KMS-11 (cell line): ENCODE measurements at regions not wholly inside any gene's neighbourhood (a gene's known extent, or its start where the extent isn't known, plus 50 kb on each side); places are given as distances from the start of the nearest gene placed in this dataset.

Experiments used
- H2AFZ ChIP-seq: fragments of 200-600 bp; sonication (generic); 2 replicates; pipeline ENCODE4 v1.6.1; 2016; ENCODE audit warnings: antibody characterized with exemption, mixed run types, low read depth
- H3K27ac ChIP-seq: fragments of 200-600 bp; sonication (generic); 2 replicates; pipeline ENCODE4 v1.6.1; 2016; ENCODE audit warnings: mild to moderate bottlenecking, mixed run types
- H3K27me3 ChIP-seq: fragments of 200-600 bp; sonication (generic); 2 replicates; pipeline ENCODE4 v1.6.1; 2017; ENCODE audit warnings: mild to moderate bottlenecking, low read depth, mixed run types, moderate library complexity; ENCODE audit not compliant: insufficient read depth
- H3K36me3 ChIP-seq: fragments of 200-600 bp; sonication (generic); 2 replicates; pipeline ENCODE4 v1.6.1; 2017; ENCODE audit warnings: mild to moderate bottlenecking, mixed run types; ENCODE audit not compliant: insufficient read depth
- H3K4me1 ChIP-seq: fragments of 200-600 bp; sonication (generic); 2 replicates; pipeline ENCODE4 v1.6.1; 2016; ENCODE audit warnings: mild to moderate bottlenecking, low read depth, mixed run types; ENCODE audit not compliant: poor library complexity, severe bottlenecking
- H3K4me2 ChIP-seq: fragments of 200-600 bp; sonication (generic); 2 replicates; pipeline ENCODE4 v1.7.0; 2016; ENCODE audit warnings: mild to moderate bottlenecking, mixed run types
- H3K4me3 ChIP-seq: fragments of 200-600 bp; sonication (generic); IDR thresholded peaks from 2 replicates; pipeline ENCODE4 v1.6.1; 2017; ENCODE audit warnings: low read depth, low read length, mixed read lengths; ENCODE audit not compliant: insufficient read depth
- H3K79me2 ChIP-seq: fragments of 200-600 bp; sonication (generic); 2 replicates; pipeline ENCODE4 v1.6.1; 2016; ENCODE audit warnings: low read depth, mixed run types; ENCODE audit not compliant: insufficient read depth
- H3K9ac ChIP-seq: fragments of 200-600 bp; sonication (generic); 2 replicates; pipeline ENCODE4 v1.6.1; 2016; ENCODE audit warnings: mild to moderate bottlenecking, mixed run types
- H4K20me1 ChIP-seq: fragments of 200-600 bp; sonication (generic); 2 replicates; pipeline ENCODE4 v1.6.1; 2016; ENCODE audit warnings: mild to moderate bottlenecking, mixed run types; ENCODE audit not compliant: insufficient read depth
- TF ChIP-seq, protein P1 (sequence below): fragments of 200-600 bp; sonication (generic); conservative IDR thresholded peaks from 2 replicates; pipeline ENCODE4 v1.6.1; 2017; ENCODE audit warnings: low read depth, mild to moderate bottlenecking, antibody characterized with exemption, low read length, moderate library complexity, mixed read lengths

- no peaks in the 10 kb centered on the region for H3K36me3 ChIP-seq
- no peak overlapping the region for H3K4me3 ChIP-seq
- H4K20me1 ChIP-seq: no peaks in the 10 kb centered on the region
- H3K4me1 ChIP-seq: no peaks in the 10 kb centered on the region
- H3K79me2 ChIP-seq: no peaks in the 10 kb centered on the region
- no peak overlapping the region for H3K9ac ChIP-seq
- no peak overlapping the region for H3K27ac ChIP-seq
- H2AFZ ChIP-seq: no peak overlapping the region
- TF ChIP-seq, protein P1, sequence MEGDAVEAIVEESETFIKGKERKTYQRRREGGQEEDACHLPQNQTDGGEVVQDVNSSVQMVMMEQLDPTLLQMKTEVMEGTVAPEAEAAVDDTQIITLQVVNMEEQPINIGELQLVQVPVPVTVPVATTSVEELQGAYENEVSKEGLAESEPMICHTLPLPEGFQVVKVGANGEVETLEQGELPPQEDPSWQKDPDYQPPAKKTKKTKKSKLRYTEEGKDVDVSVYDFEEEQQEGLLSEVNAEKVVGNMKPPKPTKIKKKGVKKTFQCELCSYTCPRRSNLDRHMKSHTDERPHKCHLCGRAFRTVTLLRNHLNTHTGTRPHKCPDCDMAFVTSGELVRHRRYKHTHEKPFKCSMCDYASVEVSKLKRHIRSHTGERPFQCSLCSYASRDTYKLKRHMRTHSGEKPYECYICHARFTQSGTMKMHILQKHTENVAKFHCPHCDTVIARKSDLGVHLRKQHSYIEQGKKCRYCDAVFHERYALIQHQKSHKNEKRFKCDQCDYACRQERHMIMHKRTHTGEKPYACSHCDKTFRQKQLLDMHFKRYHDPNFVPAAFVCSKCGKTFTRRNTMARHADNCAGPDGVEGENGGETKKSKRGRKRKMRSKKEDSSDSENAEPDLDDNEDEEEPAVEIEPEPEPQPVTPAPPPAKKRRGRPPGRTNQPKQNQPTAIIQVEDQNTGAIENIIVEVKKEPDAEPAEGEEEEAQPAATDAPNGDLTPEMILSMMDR: no peak
- H3K27me3 ChIP-seq: no peaks in the 10 kb centered on the region
- no peak overlapping the region for H3K4me2 ChIP-seq
Observed at GRCh38 chr5:125698420-125698819, 724.8 kb upstream of the GRAMD2B start.

DNA sequence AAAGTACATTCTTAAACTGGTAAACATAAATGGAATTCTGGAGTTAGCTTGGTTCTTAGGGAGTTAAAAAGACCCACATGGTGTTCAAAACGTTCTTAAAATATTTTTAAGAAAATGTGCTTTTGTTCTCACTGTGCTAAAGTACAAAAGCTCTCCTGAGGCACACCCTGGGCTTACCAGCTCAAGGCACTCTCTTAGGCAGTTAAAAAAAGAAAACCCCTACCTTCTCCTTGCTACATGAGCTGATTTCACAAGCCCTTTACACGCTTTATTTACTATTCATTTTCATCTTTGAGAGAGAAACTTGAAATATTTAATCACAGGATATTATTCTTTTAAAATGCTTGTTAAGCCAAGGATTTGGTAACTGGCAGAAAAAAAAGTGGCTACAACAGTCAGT lies 723.3 kb upstream of the GRAMD2B start:
- TF ChIP-seq, protein P1: no peak
- Histone ChIP-seq H3K79me2 (no peaks in the 10 kb centered on the region), H2AFZ (no peak overlapping the region), H3K36me3 (no peaks in the 10 kb centered on the region), H3K27ac (no peak overlapping the region), H4K20me1 (no peaks in the 10 kb centered on the region), H3K4me2 (no peak overlapping the region), H3K27me3 (no peaks in the 10 kb centered on the region), H3K4me3 (no peak overlapping the region), H3K4me1 (no peaks in the 10 kb centered on the region), H3K9ac (no peak overlapping the region)

DNA sequence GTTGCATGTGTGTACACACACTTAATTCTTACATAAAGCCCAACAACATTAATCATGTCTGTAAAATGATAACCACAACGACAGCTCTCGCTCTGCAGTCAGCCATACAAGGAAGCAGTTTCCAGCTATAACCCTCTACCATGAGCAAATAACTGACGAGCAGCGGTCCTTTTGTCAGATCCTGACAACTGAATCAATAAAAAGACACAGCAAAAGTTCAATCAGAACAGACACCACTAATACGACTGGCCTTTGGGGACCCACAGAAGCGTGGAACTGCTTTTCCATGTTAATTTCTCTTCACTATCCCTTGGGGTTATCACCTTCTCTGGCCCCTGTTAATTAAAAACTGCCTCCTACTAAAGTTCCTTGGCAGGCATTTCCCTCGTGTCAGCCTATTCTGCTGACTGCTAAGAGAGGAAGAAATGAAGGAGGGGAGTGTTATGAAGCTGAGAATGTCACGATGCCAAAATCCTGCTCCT lies 722.8 kb upstream of the GRAMD2B start:
- no peak overlapping the region for H2AFZ ChIP-seq
- no peaks in the 10 kb centered on the region for H3K4me1 ChIP-seq
- H3K36me3 ChIP-seq: no peaks in the 10 kb centered on the region
- H4K20me1 ChIP-seq: no peaks in the 10 kb centered on the region
- TF ChIP-seq, protein P1: no peak
- no peak overlapping the region for H3K4me3 ChIP-seq
- no peaks in the 10 kb centered on the region for H3K27me3 ChIP-seq
- no peak overlapping the region for H3K9ac ChIP-seq
- no peak overlapping the region for H3K27ac ChIP-seq
- H3K4me2 ChIP-seq: no peak overlapping the region
- no peaks in the 10 kb centered on the region for H3K79me2 ChIP-seq

GRCh38 chr5:125703616-125704015 lies 719.6 kb upstream of the GRAMD2B start:
- Histone ChIP-seq H3K36me3 (no peaks in the 10 kb centered on the region), H3K4me2 (no peak overlapping the region), H3K79me2 (no peaks in the 10 kb centered on the region), H4K20me1 (no peaks in the 10 kb centered on the region), H3K4me1 (no peaks in the 10 kb centered on the region), H2AFZ (no peak overlapping the region), H3K27ac (no peak overlapping the region), H3K27me3 (no peaks in the 10 kb centered on the region), H3K9ac (no peak overlapping the region), H3K4me3 (no peak overlapping the region)
- TF ChIP-seq, protein P1: no peak
